ENCODE measurements at regions not wholly inside any gene's neighbourhood (a gene's known extent, or its start where the extent isn't known, plus 50 kb on each side); places are given as distances from the start of the nearest gene placed in this dataset.

- H3K4me1 ChIP-seq = no peaks in the 10 kb centered on the region
- no peaks in the 10 kb centered on the region for H3K9me3 ChIP-seq
- 62 to 83% methylated on average over 2 of the region's 2 CpGs for WGBS, 2 donors (ENCODE audit: low coverage in 1 of 2)
- intact Hi-C loops (cut with DNase I; ENCODE audit: low total_unique reads) (no loop called here), in situ Hi-C loops (cut with MboI; ENCODE audit: low pct_ligation_motif_present in 1 of 4, low pct_unique_long_range_greater_than_20kb in 1 of 4, low sequenced_read_pairs in 3 of 4) (no loop called here)
- no peaks in the 10 kb centered on the region for H3K27me3 ChIP-seq
- no peak for TF ChIP-seq POLR2AphosphoS5 (IDR thresholded peaks at IDR 0.05)
- no peak for TF ChIP-seq CTCF (IDR thresholded peaks at IDR 0.05)
- TF ChIP-seq POLR2A (IDR thresholded peaks at IDR 0.05) = no peak
- no peak for TF ChIP-seq EP300 (IDR thresholded peaks at IDR 0.05; ENCODE audit: low read depth)
- H3K36me3 ChIP-seq = no peaks in the 10 kb centered on the region
- DNase-seq = no peak
- no peak overlapping the region for H3K27ac ChIP-seq
- no peak overlapping the region for H3K4me3 ChIP-seq
These were observed 51.6 kb downstream of the RESF1 start for GRCh38 chr12:32010631-32011336.

GRCh38 chr12:32012249-32012785 is 53.1 kb downstream of the RESF1 start:
- DNase-seq = no peak
- Histone ChIP-seq H3K4me3 (no peak overlapping the region), H3K27ac (no peak overlapping the region), H3K9me3 (no peaks in the 10 kb centered on the region), H3K4me1 (no peaks in the 10 kb centered on the region), H3K27me3 (no peaks in the 10 kb centered on the region), H3K36me3 (no peaks in the 10 kb centered on the region)
- intact Hi-C loops (cut with DNase I; ENCODE audit: low total_unique reads) = no loop called here
- TF ChIP-seq POLR2A (IDR thresholded peaks at IDR 0.05) (no peak), CTCF (IDR thresholded peaks at IDR 0.05) (no peak), EP300 (IDR thresholded peaks at IDR 0.05; ENCODE audit: low read depth) (no peak), POLR2AphosphoS5 (IDR thresholded peaks at IDR 0.05) (no peak)
- in situ Hi-C loops (cut with MboI; ENCODE audit: low pct_ligation_motif_present in 1 of 4, low pct_unique_long_range_greater_than_20kb in 1 of 4, low sequenced_read_pairs in 3 of 4) = no loop called here
- 95 to 100% methylated on average over 3 to 4 of the region's 4 CpGs for WGBS, 2 donors (ENCODE audit: low coverage in 1 of 2)

- no peak for DNase-seq
- Histone ChIP-seq H3K4me1 (no peaks in the 10 kb centered on the region), H3K4me3 (no peak overlapping the region), H3K36me3 (no peaks in the 10 kb centered on the region), H3K27ac (no peak overlapping the region), H3K27me3 (no peaks in the 10 kb centered on the region), H3K9me3 (no peaks in the 10 kb centered on the region)
- TF ChIP-seq POLR2A (IDR thresholded peaks at IDR 0.05) (no peak), CTCF (IDR thresholded peaks at IDR 0.05) (no peak), EP300 (IDR thresholded peaks at IDR 0.05; ENCODE audit: low read depth) (no peak), POLR2AphosphoS5 (IDR thresholded peaks at IDR 0.05) (no peak)
- WGBS, 2 donors (ENCODE audit: low coverage in 1 of 2) = 85 to 94% methylated on average over 4 of the region's 4 CpGs
- in situ Hi-C loops (cut with MboI; ENCODE audit: low pct_ligation_motif_present in 1 of 4, low pct_unique_long_range_greater_than_20kb in 1 of 4, low sequenced_read_pairs in 3 of 4) = no loop called here
- intact Hi-C loops (cut with DNase I; ENCODE audit: low total_unique reads) = no loop called here
These were observed 55.8 kb downstream of the RESF1 start for GRCh38 chr12:32015036-32015435.

- DNase-seq = no peak
- in situ Hi-C loops (cut with MboI; ENCODE audit: low pct_ligation_motif_present in 1 of 4, low pct_unique_long_range_greater_than_20kb in 1 of 4, low sequenced_read_pairs in 3 of 4) = no loop called here
- no peak for TF ChIP-seq CTCF (IDR thresholded peaks at IDR 0.05)
- Histone ChIP-seq H3K27ac (no peak overlapping the region), H3K27me3 (no peaks in the 10 kb centered on the region), H3K9me3 (no peaks in the 10 kb centered on the region), H3K4me1 (no peaks in the 10 kb centered on the region), H3K36me3 (no peaks in the 10 kb centered on the region), H3K4me3 (no peak overlapping the region)
- 95 to 100% methylated on average over 2 to 3 of the region's 3 CpGs for WGBS, 2 donors (ENCODE audit: low coverage in 1 of 2)
- intact Hi-C loops (cut with DNase I; ENCODE audit: low total_unique reads) = no loop called here
These were observed 57.7 kb downstream of the RESF1 start for GRCh38 chr12:32016680-32017482.
